Mesenteric fat pad (tissue), 1 donor: ENCODE measurements at regions not wholly inside any gene's neighbourhood (a gene's known extent, or its start where the extent isn't known, plus 50 kb on each side); places are given as distances from the start of the nearest gene placed in this dataset.
"Not testable (repeated sequence)": the region's sequence is repeated elsewhere in the genome, so short reads cannot be mapped to it uniquely, and the experiment has no call there.

ENCODE experiments used
- DNase-seq: peaks from one replicate; pipeline ENCODE4 v3.0.0-alpha.2; 2020; ENCODE audit warnings: low spot score
- donor health status: DM: yes; HTN: yes; CAD: no.

GRCh38 chr13:90884066-90884465 is 463.4 kb upstream of the MIR17HG start:
- DNase-seq: no peak

- DNase-seq: no peak
These were observed 457.3 kb upstream of the MIR17HG start for GRCh38 chr13:90889906-90890834.

GRCh38 chr13:90891329-90891728 is 456.2 kb upstream of the MIR17HG start:
- no peak for DNase-seq

GRCh38 chr13:90893199-90893598 is 454.3 kb upstream of the MIR17HG start:
- DNase-seq: not testable (repeated sequence)

GRCh38 chr13:90896002-90896401 is 451.5 kb upstream of the MIR17HG start:
- no peak for DNase-seq

GRCh38 chr13:90898811-90899210 is 448.7 kb upstream of the MIR17HG start:
- no peak for DNase-seq

GRCh38 chr13:90899416-90899815 is 448.1 kb upstream of the MIR17HG start:
- no peak for DNase-seq

GRCh38 chr13:90902255-90902654 is 445.2 kb upstream of the MIR17HG start:
- no peak for DNase-seq

- no peak for DNase-seq
These were observed 440.9 kb upstream of the MIR17HG start for GRCh38 chr13:90906554-90906953.

GRCh38 chr13:90908792-90909191 is 438.7 kb upstream of the MIR17HG start:
- DNase-seq: no peak

- DNase-seq: no peak
These were observed 437.4 kb upstream of the MIR17HG start for GRCh38 chr13:90910018-90910639.

- no peak for DNase-seq
These were observed 435.2 kb upstream of the MIR17HG start for GRCh38 chr13:90912247-90912646.

GRCh38 chr13:90918536-90918935 is 429.0 kb upstream of the MIR17HG start:
- no peak for DNase-seq

GRCh38 chr13:90919153-90919552 is 428.3 kb upstream of the MIR17HG start:
- no peak for DNase-seq

- DNase-seq: no peak
These were observed 421.0 kb upstream of the MIR17HG start for GRCh38 chr13:90926459-90926858.

- no peak for DNase-seq
These were observed 419.4 kb upstream of the MIR17HG start for GRCh38 chr13:90928109-90928508.

- DNase-seq: no peak
These were observed 414.2 kb upstream of the MIR17HG start for GRCh38 chr13:90933097-90933826.

- no peak for DNase-seq
These were observed 412.7 kb upstream of the MIR17HG start for GRCh38 chr13:90934741-90935140.

- no peak for DNase-seq
These were observed 408.6 kb upstream of the MIR17HG start for GRCh38 chr13:90938848-90939247.

GRCh38 chr13:90943946-90944345 is 403.5 kb upstream of the MIR17HG start:
- DNase-seq: no peak

- not testable (repeated sequence) for DNase-seq
These were observed 402.3 kb upstream of the MIR17HG start for GRCh38 chr13:90945146-90945545.

GRCh38 chr13:90946125-90946524 is 401.4 kb upstream of the MIR17HG start:
- not testable (repeated sequence) for DNase-seq
